ENCODE measurements at regions not wholly inside any gene's neighbourhood (a gene's known extent, or its start where the extent isn't known, plus 50 kb on each side); places are given as distances from the start of the nearest gene placed in this dataset.

GRCh38 chr5:4945296-4945695 is 194.8 kb upstream of the ADAMTS16 start:
- TF ChIP-seq CTCF (IDR thresholded peaks at IDR 0.05), result no peak
- TF ChIP-seq EZH2 (IDR thresholded peaks at IDR 0.05; ENCODE audit: borderline replicate concordance, insufficient read depth, low read depth, low read length, poor library complexity, severe bottlenecking), result no peak
